ENCODE measurements at regions not wholly inside any gene's neighbourhood (a gene's known extent, or its start where the extent isn't known, plus 50 kb on each side); places are given as distances from the start of the nearest gene placed in this dataset.
"Not testable (repeated sequence)": the region's sequence is repeated elsewhere in the genome, so short reads cannot be mapped to it uniquely, and the experiment has no call there.

DNA sequence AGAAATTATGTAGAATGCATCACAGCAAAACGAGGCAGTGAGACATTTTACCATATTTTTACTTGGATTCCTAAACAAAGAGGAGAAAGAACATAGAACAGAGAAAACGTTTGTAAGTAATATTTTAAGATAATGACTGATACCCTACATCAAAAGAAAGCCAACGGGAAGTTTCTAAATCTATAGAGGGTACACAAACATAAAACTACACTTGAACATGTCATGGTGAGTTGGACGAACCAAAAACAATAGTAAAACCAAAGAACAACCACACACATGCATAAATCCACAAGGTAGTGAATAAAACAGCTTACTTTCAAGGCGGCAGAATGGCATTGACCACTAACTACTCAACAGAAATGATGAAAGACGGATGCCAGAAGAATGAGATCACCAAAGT, 209.7 kb upstream of the NOTCH2NLA start:
- TF ChIP-seq, protein P1, sequence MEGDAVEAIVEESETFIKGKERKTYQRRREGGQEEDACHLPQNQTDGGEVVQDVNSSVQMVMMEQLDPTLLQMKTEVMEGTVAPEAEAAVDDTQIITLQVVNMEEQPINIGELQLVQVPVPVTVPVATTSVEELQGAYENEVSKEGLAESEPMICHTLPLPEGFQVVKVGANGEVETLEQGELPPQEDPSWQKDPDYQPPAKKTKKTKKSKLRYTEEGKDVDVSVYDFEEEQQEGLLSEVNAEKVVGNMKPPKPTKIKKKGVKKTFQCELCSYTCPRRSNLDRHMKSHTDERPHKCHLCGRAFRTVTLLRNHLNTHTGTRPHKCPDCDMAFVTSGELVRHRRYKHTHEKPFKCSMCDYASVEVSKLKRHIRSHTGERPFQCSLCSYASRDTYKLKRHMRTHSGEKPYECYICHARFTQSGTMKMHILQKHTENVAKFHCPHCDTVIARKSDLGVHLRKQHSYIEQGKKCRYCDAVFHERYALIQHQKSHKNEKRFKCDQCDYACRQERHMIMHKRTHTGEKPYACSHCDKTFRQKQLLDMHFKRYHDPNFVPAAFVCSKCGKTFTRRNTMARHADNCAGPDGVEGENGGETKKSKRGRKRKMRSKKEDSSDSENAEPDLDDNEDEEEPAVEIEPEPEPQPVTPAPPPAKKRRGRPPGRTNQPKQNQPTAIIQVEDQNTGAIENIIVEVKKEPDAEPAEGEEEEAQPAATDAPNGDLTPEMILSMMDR (IDR thresholded peaks at IDR 0.05; ENCODE audit: borderline replicate concordance, extremely low read depth, low read length, poor library complexity, severe bottlenecking): not testable (repeated sequence)
- not testable (repeated sequence) for TF ChIP-seq EZH2 (IDR thresholded peaks at IDR 0.05; ENCODE audit: borderline replicate concordance, low read depth, low read length, severe bottlenecking)
